SU-DHL-6 (cell line): ENCODE measurements at regions not wholly inside any gene's neighbourhood (a gene's known extent, or its start where the extent isn't known, plus 50 kb on each side); places are given as distances from the start of the nearest gene placed in this dataset.

Experiments used
- EZH2phosphoT487 ChIP-seq: fragments of 200-600 bp; sonication (generic), shearing (Covaris generic); conservative IDR thresholded peaks from 2 replicates; pipeline ENCODE4 v1.6.1; 2018; ENCODE audit warnings: mild to moderate bottlenecking, antibody characterized with exemption, low read length, moderate library complexity, mixed read lengths
- TF ChIP-seq, protein P1 (sequence below): fragments of 200-600 bp; sonication (generic); IDR thresholded peaks from one replicate; pipeline ENCODE4 v1.5.1; 2017; ENCODE audit warnings: antibody characterized with exemption, mild to moderate bottlenecking, low read length, moderate library complexity; ENCODE audit not compliant: insufficient read depth, poor library complexity, severe bottlenecking

GRCh38 chr3:73894474-73895213, 269.9 kb upstream of the PDZRN3 start:
- TF ChIP-seq, protein P1, sequence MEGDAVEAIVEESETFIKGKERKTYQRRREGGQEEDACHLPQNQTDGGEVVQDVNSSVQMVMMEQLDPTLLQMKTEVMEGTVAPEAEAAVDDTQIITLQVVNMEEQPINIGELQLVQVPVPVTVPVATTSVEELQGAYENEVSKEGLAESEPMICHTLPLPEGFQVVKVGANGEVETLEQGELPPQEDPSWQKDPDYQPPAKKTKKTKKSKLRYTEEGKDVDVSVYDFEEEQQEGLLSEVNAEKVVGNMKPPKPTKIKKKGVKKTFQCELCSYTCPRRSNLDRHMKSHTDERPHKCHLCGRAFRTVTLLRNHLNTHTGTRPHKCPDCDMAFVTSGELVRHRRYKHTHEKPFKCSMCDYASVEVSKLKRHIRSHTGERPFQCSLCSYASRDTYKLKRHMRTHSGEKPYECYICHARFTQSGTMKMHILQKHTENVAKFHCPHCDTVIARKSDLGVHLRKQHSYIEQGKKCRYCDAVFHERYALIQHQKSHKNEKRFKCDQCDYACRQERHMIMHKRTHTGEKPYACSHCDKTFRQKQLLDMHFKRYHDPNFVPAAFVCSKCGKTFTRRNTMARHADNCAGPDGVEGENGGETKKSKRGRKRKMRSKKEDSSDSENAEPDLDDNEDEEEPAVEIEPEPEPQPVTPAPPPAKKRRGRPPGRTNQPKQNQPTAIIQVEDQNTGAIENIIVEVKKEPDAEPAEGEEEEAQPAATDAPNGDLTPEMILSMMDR = no peak
- no peak for TF ChIP-seq EZH2phosphoT487
